UCSD-AML1 (cell line): ENCODE measurements at regions not wholly inside any gene's neighbourhood (a gene's known extent, or its start where the extent isn't known, plus 50 kb on each side); places are given as distances from the start of the nearest gene placed in this dataset.

ENCODE experiments used
- DNase-seq: peaks from one replicate; lab custom pipeline; 2025; ENCODE audit not compliant: unreplicated experiment; lab: John Stamatoyannopoulos, UW

DNA sequence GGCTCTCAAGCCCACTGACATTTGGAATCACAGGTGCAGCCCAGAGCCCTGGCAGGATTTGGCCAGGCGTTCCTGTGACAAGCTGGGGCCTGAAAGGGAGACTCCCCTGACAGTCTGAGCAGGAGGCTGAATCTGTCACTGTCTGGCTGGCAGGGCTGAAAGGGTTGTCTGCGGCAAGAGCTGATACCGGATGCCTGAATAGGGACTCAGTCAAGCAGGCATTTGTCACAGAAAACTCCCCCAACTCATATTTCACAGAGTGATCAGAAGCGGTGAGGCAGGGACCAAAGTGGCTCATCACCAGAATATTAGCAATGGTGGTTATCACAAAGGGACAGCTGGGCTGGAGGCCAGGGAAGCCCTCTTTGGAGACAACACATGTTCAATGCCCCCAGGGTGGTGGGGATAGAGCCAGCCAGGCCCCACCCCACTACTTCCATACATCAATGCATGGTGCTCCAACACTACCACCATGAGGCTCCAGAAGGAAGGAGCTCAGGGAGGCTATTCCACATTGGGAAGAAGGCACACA lies 295.5 kb downstream of the DTWD2 start:
- DNase-seq = no peak

DNA sequence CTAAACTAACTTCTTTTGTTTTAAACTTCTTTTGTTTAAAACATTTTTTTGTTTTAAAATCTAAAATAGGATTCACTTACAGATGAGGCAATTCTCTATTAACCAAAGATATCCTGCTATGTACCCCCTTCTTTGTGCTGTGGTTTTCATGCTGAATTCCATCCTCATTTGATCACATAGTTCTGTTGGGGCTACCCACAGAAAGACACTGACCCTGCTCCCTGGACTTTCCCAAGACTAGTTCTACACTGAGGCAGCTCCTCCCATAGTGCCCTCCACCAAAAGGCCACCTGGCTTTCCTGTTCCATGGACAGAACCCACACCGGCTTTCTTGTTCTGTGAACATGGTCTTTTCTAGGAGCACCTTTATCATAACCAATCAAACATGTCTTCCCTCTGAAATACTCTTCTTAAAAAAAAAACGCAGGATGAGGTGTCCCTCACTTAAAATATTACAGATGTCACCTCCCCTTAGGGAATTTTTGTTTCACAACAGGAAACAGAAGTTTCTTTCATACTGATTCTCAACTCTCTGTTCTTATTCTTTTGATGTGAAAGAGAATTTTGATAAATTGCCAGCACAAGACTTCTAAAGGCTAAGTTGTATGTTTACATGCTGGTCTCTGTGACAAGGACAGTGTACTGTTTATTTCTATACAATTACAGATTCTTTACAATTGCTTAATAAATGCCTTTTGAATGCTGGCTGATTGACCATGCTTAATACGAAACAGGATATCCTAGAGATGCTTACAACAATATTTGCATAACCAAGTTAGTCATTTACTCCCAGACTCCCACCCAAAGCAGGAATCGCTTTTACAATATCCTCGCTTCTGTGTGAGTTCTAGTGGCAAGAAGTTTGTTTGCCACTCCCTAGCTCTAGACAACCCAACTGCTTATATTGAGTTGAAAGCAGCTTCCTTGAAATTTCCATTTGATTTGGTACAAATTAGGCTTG lies 300.4 kb downstream of the DTWD2 start:
- DNase-seq = no peak

DNA sequence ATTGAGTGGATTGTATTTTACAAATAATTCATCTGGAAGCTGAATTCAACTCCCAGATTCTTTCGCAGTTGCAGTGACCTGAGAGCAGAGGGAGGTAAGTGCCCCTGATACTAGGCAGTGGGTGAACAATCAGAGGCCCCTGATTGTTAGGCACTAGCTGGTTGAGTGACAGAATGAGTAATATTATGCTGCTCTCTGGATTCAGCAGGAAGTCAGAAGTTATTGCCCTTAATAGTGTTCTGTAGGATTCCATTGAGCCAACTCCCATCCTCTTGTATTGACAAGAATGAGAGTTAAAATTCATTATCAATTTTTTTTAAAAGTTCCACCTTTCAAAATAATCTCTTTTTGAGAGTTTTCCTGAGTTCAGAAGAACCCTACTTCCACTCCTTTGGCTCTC lies 301.2 kb downstream of the DTWD2 start:
- no peak for DNase-seq

DNA sequence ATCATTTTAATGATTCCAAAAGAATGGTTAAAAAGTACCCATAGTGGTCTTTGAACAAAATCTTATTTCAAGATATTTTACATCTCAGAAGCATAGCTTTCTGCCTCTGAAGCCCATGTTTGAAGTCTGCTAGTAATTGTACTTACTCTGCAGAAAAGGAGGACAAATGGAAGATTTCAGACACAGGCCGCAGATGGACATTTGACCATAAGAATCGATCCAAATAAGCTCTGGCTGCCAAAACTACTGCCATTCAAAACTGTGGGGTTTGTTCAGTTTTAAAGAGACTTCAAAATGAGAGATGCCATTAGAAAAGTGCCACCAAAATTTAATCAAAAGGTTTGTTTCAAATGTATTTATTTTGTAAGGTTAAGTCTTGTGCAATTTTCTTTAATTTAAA lies 306.7 kb downstream of the DTWD2 start:
- no peak for DNase-seq

DNA sequence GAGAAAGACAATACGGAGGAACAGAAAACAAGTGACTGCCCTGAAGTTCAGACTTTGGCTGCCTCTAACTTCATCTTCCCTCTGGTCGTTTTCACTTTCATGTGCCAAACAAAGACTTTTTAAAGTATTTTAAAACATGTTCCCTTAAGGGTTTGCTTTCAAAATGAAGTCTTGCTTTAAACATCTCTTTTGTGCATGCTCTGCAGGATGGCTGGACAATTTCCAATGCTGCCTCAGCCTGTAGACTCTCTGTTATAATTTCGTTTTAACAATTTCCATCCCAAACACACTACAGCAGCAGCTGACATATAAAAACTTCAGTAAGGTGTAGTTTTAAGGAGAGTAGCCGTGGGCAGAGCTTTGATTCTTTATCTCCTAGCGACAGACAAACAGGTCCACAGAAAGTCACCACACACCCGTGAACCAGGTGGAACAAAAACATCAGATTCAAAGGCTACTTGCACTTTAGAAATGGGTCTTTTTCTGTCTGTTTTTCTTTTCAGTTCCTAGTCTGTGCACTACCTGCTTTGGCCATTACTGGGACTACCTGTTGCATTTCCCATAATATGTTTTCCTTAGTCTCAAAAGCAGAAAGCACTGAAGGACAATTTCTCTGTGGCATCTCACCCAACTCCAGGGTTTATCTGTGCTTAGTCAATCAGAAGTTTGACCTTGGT lies 308.9 kb downstream of the DTWD2 start:
- DNase-seq = no peak

DNA sequence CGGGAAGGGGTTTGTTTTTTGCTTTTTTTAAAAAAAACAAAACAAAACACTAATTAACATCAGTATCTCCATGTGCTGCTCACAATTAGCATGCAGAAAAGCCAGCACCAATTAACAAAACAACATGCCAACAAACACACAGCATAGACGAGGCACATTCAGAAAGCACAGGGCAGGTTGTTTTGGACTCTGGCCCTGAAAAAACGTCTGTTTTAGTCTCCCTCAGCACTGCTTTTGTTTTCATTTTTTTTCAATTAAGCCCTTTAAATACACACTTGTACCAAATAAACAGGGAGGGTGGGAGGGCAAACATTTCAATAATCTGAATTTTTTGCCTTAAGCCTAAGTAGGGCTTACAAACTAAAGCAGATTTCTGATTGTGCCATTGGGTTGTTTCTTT lies 309.6 kb downstream of the DTWD2 start:
- DNase-seq = no peak

DNA sequence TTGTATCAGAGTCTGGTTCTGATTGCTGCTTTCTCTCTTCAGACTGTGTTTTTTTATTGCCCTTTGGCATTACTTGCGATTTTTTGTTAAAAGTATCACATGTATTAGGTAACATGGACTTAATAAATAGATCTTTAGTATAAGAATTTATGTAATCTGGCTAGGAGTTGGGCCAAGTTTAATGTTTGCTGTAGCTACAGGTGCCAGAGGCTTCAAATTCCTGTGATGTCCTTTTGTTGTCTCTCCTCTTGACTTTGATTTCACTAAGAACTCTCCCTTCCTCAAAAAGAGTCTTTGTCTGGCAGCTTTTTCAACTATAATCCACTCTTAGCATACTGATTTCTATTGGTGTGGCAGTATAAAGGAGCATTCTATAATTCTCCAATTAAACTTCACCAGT lies 313.1 kb downstream of the DTWD2 start:
- DNase-seq = no peak

DNA sequence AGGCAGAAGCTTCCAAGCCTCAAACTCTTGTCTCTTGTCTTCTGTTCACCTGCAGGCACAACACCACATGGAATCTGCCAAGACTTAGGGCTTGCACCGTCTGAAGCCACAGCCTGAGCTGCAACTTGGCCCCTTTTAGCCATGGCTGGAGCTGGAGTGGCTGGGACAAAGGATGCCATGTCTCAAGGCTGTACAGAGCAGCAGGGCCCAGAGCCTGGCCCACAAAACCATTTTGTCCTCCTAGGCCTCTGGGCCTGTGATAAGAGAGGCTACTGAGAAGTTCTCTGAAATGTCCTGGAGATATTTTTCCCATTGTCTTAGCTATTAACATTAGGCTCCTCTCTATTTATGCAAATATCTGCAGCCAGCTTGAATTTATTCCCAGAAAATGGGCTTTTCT lies 330.8 kb downstream of the DTWD2 start:
- no peak for DNase-seq

DNA sequence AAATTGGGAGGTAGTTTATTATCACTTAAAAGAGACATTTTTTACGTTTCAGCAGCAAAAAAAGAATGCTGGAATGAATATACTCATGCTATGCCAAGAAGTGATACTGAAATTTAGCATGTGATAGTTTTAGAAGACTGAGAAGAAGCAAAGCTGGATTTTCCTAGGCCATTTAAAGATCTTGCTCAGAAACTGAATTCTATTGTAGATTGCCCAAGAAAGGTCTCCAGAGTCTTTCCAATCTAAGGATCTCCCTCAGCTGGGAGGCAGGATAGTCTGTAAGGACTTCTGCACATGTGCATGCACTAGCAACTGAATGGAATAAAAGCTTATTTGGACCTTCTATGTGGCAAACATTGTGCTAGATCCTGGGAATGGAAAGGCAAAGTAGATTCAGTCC lies 334.5 kb downstream of the DTWD2 start:
- no peak for DNase-seq

DNA sequence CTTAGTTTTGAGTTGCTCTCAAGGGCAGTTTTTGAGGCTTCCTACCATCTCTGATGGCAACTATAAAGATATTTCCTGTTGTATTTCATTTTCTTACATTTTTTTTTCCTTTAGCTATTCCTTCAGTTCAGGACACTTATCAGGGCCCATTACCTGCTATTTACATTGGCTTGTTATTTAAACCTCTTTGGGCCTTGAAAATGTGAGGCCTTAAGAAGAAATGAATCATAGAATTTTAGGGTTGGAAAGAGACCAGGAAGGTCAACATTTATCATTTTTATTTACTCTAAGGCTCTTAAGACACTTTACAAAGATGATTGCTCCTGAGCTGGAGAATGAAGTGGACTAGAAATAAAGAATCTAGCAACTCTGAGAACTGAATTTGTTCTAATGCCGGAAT lies 335.2 kb downstream of the DTWD2 start:
- DNase-seq = no peak

DNA sequence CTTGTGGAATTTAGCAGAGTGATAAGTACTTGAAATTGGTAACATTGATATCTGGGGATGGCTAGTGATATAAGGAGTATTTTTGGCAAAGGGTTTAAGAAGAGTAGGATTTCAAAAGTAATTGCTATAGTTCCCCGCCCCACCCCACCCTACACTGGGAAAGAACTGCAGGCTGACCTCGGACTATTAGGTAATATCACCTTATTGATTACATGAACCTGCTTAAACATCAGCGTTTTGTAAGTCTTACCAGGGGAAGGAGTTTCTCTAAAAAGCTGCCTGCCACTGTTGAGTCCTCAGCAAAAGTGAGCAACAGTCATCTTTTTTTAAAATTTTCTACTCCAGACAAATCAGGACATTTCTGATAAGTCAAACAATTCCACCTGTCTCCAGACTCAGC lies 337.3 kb downstream of the DTWD2 start:
- DNase-seq = no peak

DNA sequence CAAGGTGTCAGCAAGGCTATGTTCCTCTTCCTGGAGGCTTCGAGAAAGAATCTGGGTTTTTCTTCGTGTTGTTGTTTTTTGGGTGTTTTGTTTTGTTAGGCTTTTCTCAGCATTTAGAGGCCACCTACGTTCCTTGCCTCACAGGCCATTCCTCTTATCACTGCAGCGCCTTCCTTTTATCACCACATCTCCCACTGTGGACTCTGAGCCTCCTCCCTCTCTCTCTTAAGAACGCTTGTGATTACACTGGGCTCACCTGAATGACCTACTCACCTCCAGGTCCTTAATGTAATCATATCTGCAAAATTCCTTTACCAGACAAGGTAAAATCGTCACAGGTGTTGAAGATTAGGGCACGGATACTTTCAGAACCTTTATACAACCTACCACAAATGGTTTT lies 340.8 kb downstream of the DTWD2 start:
- no peak for DNase-seq

DNA sequence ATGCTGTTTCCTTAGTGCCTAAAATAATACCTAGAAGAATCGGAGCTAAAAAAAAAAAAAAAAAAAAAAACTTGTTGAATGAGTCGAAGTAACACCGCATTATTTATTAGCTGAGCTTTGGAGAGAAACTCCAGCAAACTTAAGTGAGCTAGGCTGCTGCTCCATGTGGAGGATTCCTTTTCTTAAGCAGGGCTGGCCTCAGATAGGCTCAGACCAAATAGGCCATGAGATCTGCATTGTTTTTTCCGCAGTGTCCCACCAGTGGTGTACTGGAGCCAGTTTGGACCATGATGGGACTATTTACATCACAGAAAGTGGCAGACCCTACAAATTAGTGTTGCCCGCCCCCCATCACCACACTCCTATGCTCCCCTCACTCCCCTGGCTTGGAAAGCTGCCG lies 341.4 kb downstream of the DTWD2 start:
- no peak for DNase-seq

DNA sequence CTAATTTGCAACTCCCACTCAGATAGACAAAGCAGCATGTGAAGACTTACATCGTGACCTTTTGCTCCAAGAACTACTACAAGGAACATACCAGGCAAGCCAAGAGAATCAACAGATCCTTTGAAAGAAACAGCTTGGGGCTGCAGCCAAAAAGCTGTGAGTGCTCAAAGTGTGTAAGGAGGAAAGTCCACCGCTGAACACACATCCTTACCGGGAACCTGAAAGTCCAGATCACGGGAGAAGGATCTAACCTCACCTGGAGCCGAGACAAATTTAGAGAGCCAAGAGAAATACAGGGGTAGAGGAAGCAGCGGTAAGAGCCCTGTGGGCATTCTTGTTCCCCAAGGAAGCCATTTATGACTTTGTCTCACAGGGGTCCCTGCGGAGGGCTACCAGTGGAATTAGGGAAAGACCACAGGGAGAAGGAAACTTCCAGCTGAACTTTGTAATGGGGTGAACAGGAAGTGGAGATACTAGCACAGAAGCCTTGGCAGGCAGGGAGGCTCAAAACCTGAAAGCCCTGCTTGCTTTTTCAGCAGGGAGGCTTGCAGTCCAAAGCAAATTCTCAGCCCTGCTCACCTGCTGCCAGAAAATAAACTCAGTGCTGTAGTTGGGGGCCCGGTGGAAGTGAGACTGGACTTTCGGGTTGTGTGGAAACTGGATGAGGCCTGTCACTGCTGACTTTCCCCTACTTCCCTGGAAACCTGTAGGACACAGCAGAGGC lies 350.2 kb downstream of the DTWD2 start:
- DNase-seq = no peak

DNA sequence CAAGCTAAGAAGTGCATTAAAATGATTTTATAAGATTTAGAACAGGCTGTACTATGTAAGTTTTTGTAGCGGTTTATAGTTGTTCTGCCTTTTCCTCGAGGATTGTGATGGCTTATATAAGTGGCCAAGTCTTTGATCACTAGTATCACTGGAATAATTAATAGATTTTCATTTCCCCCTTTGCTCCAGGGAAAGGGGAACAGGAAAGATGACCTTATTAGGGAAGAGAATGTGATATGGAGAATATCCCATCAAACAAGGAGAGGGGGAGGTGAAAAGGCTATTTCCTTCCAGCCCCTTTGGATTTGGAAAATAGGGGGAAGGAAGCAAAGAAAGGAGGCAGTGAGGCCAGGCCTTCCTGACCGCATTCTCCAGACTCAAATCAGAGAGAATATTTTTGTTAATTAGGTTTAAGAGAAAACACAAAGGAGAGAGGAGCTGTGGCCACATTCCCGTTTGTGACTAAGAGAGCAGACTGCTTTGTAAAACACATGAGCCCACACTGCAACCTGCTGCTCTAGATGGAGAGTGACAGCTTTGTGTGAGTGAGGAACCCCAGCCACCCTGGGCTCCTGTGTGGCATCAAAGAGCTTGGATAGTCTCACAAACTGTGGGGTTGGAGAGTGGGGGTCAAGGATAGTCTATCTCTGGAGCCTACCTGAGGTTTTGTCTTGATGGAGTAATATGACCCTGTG lies 359.5 kb downstream of the DTWD2 start:
- no peak for DNase-seq

DNA sequence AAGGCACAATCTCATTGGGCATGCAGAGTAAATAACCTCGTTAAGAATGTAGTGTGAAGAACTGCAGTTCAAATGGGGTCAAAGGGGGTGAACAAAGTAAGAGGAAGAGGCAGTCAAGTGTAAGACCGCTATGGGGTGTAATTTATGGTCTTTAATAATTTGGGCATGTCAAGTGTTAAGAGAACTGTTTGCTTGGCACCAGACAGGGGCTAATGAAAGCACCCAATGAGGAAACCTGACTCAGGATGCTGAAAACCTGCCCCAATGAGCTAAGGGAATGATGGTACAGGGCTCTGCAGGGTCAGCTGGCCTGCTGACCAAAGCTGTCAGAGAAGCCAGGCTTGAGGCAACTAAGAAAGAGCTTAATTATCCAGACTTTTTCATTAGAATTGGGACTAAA lies 368.1 kb downstream of the DTWD2 start:
- no peak for DNase-seq

DNA sequence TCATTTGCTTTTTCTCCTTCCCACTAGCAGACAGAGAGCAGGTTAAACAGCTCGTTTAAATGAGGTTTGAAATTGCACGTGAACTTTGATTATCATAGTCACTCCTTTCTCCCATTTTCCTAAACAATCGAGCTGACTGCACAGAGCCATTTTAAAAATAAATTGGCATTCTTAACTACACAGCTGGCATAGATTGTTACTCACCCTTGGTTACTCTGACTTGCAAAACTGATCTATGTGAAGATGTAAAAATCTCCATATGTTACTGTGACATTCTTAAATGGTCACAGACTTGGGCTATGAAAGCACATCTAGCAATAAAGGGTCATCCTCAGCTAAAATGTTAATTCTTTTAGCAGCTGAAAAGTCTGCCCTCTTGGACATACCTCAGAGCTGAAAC lies 368.5 kb downstream of the DTWD2 start:
- no peak for DNase-seq

DNA sequence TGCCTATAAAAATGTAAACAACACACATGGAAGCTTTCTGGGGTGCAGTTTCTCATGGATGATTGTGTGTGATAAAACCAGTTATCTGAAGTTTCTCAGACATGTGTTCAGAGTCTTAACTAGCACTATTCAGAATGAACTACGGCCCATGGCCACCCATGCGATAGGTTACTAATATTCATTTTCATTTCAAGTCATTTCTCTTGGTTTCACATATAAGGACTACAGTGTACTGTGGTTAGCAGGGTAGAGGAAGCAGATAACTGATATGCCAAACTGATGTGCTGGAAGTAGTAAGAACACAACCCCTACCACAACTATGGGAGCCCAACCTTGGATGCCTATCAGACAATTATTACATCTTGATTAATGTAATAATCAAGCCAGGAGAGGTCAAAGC lies 372.1 kb downstream of the DTWD2 start:
- no peak for DNase-seq

DNA sequence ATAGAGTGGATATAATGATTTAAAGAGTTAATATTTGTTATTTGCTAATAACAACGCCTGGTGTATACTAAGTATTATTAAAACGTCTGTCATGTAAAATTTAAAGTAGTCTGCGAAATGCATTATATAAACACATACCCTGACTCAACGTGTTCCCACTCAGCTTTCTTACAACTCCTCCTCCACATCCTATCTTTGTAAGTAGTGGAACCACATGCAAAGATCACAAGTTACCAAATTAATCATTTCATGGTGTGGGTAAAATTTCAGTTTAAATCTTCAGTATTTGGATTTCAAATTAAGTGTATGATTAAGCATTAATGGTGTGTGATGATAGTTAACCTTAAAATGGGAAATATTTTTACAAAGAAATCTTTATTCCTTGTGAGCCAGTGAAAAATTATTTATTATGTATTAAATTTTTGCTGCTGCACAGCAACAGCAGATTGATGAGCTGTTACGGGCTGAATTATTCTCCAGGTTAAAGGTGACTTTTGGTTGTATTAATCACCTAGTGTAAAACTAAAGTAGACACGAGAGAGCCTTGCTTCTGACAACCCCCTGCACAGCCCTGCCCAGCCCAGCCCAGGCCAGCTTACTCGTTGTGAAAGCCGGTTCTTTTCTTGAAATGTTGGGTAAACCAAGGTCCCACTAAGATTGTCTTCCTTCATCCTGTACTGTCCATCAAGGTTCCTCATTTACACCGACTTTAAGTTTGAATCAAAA lies 373.5 kb downstream of the DTWD2 start:
- no peak for DNase-seq

DNA sequence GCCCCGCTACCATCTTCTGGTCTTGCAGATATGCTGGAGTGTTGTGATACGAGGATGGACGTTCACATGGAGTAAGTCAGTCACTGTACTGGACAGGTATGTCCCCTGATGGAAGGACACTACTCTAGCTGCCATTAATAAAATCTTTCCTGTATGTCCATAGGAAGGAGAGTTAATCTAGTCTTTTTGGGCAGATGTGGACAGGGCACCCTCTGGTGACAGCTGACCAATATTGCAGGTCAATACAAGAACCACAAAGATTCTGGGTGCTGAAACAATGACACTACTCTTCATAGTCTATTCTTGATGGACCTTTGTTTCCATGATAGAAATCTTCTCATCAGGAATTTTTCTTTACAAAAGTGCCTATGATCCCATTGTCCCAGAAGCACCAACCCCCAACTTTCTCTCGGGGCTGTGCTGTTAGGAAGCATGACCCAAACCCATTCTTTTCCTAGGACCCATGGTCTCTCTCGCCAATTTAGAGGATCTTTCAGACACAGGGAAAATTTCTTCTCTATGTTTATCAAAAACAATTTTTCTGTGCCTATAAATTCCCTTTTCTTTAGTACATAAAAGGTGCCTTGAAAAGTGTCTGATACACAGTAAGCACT lies 376.9 kb downstream of the DTWD2 start:
- peak; percentile 9 for DNase-seq
